HG02981 (cell line): ENCODE measurements at regions not wholly inside any gene's neighbourhood (a gene's known extent, or its start where the extent isn't known, plus 50 kb on each side); places are given as distances from the start of the nearest gene placed in this dataset.

Experiments
- ATAC-seq: cut with Tn5 transposase; IDR thresholded peaks from one replicate; pipeline ENCODE4 v1.9.1; 2021; ENCODE audit warnings: mild to moderate bottlenecking, moderate library complexity; ENCODE audit not compliant: unreplicated experiment

DNA sequence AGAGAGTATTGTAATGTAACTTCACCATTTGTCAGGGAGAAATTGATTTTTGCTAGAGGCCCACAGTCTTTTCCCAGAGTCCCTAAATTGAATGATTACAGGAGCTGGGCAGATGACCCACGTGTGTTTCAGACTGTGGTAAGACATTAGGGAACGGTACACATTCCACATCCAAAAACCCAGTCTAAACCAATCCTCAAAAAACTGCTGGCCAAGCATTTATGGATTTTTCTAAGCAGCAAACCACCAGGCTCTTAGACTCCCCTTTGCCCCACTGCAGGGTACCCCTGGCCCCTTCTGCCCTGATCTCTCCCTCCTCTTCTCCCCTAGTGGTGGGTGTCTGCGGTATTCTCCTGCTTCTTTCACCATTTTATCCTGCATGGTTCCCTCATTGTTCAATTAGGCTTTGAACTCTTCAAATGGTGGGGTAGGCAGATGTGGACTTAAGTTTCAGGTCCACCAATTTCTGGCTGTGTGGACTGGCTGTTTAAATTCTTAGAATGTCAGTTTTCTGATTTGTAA is 135.5 kb upstream of the SORCS3 start:
- ATAC-seq: no peak

DNA sequence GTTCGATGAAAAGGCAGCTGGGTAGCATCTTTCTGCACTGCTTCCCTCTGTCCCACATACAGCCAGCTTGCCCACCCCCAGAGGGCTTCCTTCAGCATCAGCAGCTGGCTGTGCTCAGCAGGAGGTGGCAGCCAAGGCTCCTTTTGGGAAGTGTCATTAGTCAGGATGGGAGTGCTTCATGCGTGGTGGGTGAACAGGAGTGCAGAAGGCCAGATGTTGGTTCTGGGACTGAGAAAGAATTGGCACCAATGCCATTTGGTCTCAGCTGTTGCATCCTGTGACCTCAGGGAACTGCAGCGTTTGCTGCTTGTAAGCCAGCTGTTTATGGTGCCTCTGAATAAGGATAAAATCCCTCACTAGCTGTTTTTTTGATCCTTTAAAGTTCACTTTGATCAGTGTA is 131.1 kb upstream of the SORCS3 start:
- no peak for ATAC-seq

DNA sequence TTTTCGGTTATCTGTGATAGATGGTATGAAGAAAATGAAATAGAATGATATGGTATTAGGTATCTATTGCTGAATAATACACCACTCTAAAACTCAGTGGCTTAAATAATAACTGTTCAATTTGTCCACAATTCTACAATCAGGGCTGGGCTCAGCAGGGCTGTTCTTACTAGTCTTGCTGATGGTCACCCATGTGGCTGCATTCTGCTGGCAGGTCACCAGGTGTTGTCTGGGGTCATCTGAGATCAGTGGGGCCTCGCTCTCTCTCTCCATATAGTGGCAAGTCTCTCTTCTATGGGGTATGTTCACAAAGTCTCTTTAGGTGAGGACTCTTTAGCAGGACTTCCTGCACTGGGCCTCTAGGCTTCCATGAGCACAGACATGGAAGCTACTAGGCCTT is 130.4 kb upstream of the SORCS3 start:
- no peak for ATAC-seq

DNA sequence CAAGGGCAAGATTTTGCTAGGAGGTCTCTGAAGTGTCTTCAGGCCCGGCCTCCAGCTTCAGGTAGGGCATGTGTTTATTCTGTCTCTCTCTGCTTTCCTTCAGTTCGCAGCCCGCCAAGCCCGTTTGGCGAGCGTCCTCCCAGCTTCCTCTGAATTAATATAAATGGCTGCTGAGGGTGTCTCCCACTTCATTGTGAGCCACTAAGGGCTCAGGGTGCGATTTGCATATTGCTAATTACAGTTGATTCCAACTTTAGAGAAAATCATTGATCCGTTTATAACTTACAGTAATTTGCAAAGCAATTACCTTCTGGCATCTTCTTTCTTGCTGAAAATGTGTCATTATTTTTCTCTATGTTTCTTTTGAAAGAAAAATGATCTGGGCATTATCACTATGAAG is 128.3 kb upstream of the SORCS3 start:
- no peak for ATAC-seq

DNA sequence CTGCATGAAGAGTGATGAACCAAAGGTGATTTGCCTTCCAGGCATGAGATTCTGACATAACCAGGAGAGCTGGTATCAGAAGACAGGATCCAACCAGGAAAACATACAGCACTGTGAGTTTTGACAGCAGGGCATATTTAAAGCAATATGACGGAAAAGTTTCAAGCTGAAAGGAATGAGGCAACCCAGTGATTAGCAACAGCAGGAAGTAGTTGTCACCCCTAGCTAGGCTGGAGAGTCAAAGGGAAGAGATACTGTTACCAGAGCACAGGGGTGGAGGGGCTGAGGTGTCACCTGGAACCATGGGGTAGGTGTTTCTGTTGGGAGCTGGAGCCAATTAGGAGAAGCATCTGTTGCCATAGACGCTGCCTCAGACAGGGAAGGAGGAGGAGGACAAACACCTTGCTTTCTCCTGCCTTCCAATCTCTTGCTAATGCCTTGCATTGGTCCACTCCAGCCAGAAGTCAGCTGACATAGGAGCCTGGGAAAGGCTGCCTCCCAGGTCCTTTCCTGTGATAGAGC is 125.4 kb upstream of the SORCS3 start:
- ATAC-seq: no peak

DNA sequence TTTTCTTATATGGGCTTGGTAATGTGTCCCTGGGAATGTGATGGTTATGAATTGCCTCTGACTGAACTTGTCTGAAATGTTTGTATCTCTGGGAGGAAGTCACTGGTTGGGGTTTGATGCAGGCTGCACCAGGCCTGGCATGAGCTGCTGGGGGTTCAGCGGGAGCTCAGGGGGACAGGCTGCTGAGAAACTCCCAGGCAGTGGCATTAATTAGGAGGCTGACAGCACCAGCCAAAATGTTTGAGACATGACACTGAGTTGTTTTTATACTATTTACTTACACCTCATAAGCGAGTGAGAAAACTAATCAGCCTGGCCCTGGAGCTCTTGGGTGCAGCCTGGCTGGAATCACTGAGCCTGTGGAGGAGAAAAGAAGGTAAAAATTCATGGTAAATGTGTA is 124.1 kb upstream of the SORCS3 start:
- no peak for ATAC-seq

DNA sequence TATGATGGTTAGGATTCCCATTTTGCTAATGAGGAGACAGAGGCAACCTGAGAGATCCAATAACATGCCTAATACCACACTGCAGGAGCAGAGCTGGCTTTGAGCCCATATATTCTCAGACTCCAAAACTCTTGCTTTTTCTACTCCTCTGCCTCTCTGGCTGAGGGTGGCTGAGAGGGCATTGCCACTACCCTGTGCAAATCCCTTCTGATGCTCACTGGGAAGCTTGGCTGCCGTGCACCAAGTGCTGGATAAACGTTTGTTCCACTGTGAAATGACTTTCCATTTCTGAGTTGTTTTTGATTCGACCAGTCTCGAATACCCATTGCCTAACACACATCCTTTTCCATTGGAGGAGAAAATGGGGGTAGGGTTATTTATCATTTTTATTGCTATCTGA is 123.1 kb upstream of the SORCS3 start:
- ATAC-seq: no peak

DNA sequence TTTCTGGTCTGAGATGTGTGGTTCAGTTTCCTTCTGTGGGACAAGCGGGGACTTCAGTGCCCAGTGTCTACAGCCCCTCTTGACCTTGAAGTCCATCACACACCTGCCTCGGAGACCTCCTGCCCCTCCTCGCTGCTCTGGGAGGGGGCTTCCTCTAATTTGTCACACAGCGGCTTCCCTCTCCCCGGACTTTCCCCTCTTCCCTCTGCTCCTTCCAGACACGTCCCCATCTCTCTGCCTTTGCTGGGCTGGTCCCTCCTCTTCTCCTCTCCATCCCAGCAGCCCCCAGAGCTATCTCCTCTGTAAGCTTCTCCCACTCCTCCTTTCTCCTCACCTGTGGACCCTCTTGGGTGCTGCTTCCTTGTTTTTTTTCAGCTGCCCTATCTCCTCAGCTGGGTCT is 122.2 kb upstream of the SORCS3 start:
- ATAC-seq: no peak

DNA sequence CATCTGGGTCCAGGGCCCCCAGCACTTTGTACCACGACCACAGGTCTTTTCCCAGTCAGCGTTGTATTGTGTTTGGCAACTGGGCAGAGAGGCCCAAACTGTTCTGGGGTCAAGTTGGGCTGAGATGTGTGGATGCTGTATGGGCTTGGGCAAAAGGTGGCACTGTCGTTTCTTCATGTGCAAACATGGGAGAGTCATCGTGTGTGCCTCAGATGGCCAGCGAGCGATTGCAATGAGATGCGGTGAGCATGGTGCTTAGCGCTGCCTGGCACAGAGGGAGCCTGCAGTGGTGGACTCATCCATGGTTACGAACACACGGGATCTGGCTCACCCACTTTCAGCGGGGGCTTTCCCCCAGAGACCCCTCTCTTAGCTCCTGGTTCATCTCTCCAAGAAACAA is 120.4 kb upstream of the SORCS3 start:
- no peak for ATAC-seq

DNA sequence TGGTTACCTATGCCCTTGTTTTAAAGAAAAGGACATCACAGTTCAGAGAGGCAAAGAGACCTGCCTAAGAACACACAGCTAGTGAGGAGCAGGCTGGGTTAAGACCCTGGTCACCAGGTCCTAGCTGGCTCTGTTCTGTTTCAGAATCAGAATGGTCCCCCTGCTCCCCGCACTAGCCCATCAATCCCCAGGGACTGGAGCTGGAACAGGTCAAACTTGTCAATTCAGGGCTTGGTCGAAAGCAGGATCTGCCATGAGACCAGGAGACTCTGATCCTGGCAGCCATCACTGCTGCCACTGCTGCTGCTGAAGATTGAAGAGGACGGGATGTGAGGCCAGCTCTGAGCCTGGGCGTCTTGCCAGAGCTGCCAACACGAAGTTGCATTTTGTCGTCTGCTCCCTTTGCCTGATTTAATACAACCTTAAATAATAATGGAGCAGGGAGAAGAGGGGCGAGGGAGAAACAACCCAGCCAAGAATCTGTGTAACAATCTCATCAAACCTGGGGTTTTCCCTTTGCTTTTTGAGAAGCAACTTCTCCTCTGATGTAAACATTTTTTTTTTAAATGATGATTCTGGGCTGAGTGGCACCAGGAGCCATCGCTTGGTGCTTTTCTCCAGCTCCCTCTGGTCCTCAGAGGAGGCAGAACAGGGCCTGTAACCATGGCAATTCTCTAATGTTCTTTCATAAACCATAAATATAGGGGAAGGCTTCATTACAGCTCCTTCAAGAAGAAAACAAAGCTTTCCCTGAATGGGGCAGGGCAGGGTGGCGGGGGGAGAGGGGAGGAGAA is 119.0 kb upstream of the SORCS3 start:
- no peak for ATAC-seq

DNA sequence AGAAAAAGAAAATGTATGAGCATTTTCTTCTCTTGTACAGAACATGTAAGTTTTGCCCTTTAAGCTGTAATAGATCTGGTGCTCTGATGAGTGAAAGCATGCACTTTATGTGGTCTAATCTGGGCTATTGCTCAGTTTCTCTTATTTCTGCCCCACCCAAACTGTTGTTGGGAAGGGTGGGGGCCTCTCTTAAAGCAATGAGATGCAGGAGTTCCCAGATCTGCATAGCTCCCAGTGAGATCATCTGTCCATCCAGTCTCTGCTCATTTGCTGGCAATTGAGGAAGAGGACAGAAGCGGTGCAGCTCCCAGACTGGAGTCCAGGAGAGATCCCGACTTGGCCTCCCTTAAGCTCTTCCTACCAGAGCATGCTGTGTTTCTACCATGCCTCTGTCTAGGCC is 114.9 kb upstream of the SORCS3 start:
- no peak for ATAC-seq

DNA sequence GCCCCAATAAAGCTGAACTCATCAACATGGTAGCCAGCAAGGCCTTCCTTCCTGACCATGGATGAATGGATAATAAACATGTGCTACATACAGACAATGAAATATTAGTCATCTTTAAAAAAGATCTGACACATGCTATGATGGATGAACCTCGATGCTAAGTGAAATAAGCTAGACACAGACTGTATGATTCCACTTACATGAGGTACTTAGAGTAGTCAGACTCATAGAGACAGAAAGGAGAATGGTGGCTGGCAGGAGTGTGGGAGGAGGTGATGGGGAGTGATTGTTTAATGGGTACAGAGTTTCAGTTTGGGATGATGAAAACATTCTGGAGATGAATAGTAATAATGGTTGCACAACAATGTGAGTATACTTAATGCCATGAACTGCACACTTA is 114.1 kb upstream of the SORCS3 start:
- no peak for ATAC-seq

DNA sequence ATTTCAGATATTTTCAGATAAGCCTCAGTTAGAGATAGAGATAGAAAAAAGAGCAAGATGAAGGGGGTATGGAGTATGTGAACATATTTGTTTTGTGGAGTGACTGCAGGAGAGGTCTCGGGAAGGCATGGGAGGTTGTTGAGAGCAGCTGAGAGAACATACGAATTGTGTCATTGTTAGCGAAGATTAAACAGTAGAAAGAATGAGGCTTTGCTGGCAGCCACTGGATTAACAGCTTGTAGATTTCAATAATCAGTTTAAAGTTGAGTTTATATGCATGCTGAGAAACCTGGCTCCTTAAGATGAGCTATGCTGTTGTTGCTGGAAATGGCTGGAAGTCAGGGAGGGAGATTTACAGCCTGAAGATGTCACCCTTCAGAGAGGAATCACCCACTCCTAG is 100.9 kb upstream of the SORCS3 start:
- no peak for ATAC-seq

DNA sequence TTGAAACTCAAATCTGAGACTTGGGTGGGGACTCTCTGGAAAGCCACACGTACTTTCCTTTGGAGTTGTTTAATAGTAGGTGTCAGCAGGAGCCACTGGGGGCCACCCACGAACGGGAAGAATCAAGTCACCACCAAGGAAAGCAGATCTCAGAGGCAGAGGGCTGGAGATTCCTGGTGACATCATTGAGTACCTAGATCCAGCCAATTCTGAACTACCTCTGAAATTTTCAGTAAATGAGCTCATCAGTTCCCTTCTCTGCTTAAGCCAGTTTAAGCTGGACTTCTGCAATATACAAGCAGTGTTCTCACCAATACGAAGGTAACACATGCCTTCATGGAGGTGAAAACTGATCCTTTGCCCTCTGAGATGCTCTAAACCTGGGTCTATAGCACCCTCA is 99.3 kb upstream of the SORCS3 start:
- no peak for ATAC-seq

DNA sequence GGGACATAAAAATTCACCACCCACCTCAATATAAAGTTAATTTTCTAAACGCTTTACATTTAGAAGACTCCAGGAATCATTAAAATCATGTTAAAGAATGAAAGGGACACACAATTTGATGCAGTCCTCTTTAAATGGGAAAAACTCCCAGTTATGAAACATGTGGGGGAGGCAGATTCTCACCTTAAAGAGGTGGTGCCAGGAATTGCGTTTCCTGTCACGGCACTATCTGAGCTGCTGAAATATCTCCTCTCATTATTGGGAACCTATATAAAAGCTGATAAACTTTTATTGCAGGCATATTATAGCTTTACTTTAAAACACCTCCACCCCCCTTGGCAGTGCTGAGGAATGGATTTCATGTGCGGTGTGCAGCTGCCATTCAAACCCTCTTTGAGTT is 94.8 kb upstream of the SORCS3 start:
- no peak for ATAC-seq

DNA sequence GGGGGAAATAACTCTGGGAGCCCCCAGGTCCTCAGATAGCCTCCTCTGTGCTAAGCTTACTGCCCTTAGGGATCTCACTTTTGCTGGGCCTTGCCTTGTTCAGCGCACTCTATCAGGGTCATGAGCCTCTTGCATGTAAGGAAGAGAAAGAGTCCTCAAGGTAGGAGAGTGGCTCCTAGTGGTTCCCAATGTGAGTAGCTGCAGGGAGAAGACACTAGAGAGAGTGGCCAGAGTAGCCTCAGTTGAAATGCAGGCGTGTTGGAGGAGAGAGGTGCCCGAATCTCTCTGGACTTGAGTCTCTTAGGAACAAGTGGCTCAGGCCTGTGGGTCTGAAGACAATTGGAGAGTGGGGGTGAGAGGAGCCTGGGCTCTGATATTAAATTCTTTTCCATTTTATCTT is 94.3 kb upstream of the SORCS3 start:
- ATAC-seq: no peak

DNA sequence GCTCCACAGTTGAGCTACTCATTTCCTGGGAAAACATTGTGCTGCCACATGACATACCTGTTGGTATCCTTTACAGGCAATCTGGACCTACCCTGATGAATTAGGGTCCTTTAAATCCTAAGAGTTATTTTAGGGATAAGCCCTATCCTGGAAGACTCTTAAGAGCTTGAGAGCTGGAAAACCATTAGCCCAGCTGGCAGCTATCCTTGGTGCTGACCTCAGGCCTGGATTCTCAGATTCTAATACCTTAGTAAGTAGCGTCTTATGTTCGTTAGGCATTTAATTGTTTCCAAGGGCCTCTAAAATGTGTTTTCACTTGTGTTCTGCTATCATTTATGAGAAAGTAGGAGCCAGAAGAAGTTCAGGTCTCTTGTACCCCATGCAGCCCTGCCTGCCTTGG is 93.0 kb upstream of the SORCS3 start:
- no peak for ATAC-seq

DNA sequence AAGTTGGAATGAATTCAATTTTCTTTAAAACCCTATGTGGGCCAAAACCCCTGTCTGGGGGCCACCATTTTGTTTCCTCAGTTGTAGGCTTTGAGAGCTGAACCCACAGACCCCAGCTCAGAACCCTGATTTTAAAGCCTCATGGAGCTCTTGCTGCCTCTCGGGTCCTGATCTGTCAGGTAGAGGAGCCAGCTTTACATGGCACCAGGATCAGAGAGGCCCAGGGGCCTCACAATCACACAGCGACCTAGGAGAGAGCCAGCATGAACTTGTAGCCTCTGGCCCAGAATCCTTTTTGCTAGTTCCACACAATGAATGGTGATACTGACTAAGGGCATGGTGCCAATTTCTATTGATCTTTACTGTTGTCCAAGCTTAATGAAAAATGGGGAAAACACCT is 84.3 kb upstream of the SORCS3 start:
- no peak for ATAC-seq

DNA sequence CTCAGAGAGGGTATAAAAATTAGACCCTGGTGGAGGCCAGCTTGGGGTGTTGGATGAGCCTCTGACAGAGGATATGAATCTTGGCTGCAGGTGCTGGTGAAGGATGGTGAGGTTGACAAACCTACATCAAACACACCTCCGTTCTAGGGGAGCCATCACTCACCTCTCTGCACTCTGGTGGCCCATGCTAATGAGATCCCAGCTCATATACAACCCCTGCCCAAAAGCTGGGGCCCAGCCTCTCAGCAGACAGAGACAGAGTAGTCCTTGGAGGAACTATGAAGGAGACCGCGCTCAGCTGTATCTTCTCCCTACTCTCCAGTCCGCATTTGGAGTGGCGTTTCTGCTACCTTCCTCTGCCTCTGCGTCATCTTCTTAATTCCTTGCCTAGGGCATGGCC is 83.1 kb upstream of the SORCS3 start:
- ATAC-seq: no peak

DNA sequence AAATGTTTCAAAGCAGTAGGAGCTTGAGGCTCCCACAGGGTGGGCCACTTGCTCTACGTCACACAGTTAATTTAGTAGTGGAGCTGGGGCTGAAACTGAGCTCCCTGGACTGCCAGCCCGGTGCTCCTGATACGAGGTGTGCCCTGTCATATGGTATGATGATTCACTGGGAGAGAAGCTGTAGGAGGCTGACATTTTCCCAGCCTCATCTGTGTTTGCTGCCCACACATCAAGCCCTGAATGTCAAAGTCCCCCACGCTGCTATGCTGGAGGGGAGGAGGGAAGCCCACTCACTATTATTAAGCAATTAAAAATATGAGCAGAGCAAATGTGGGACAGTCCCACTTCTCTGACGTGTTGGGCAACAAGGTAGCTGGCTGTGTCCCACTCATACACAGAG is 81.2 kb upstream of the SORCS3 start:
- ATAC-seq: no peak

DNA sequence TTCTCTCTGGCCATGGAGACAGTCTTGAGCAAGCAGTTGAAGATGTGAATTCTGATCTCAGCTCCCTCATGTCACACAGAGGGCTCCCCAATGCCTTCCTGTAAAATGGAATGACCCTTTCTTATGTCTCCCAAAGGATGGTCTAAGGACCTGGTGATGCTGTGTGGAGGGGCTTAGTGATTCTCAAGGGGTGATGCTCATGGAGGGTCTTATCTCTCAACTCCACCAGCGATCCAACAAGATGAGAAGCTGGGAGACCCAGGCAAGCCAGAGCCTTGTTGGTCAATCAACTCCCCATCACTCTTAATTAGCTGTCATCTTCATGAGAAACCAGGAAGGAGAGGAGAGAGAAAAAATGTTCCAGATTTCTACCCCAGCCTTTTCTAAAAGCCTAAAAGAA is 78.0 kb upstream of the SORCS3 start:
- no peak for ATAC-seq

DNA sequence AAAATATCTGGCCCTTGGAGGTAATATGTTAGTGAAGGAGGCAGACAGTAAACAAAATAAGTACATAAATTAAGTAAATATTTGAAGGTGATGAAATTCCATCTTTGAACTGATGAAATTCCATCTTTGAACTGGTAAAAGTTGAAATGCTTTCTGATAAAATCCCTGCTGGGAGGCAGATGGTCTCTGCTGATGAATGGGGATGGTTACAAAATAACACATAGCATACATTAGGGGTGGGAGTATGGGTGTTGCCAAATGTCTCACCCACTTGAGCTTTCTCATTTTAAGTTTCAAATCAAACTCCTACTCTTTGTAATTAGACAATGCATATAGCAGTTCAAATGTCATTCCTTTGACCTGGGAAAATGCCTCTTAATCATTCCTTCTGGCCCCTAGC is 77.5 kb upstream of the SORCS3 start:
- ATAC-seq: no peak

DNA sequence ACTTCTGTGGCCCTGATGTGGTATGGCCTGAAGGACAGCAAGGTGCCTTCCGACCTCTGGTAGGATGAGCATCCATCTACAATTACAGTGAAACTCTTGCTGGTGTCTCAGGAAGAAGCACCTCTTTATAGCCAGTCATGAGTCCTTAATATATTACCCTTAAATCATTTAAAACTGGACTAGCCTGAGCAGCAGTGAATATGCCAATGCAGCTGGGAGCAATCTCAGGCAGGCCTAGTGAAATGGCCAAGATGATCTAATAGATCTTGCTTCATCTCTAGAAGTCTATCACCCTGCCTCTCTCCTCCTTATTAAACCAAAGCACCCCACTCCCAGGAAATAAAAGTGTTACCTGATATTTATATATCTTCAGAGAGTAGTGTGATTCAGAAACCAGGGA is 66.7 kb upstream of the SORCS3 start:
- no peak for ATAC-seq
